NT2/D1 (cell line): ENCODE measurements at regions not wholly inside any gene's neighbourhood (a gene's known extent, or its start where the extent isn't known, plus 50 kb on each side); places are given as distances from the start of the nearest gene placed in this dataset.

ENCODE experiments used
- DNase-seq: peaks from one replicate; pipeline ENCODE4 v3.0.0-alpha.2; 2011; ENCODE audit warnings: low read depth, low spot score
- H3K27me3 ChIP-seq: 2 replicates; pipeline ENCODE4 v1.6.0; 2011; ENCODE audit warnings: mild to moderate bottlenecking; ENCODE audit not compliant: insufficient read length, insufficient read depth
- H3K36me3 ChIP-seq: 2 replicates; pipeline ENCODE4 v1.6.1; 2011; ENCODE audit warnings: mild to moderate bottlenecking, low read length, mixed read lengths; ENCODE audit not compliant: insufficient read depth, insufficient read length
- H3K4me1 ChIP-seq: 2 replicates; pipeline ENCODE4 v1.5.1; 2011; ENCODE audit not compliant: insufficient read depth, insufficient read length
- H3K4me3 ChIP-seq: 2 replicates; pipeline ENCODE4 v1.5.1; 2011; ENCODE audit warnings: low read depth; ENCODE audit not compliant: insufficient read length
- H3K9ac ChIP-seq: 2 replicates; pipeline ENCODE4 v1.6.0; 2011; ENCODE audit warnings: low read depth; ENCODE audit not compliant: insufficient read length
- H3K9me3 ChIP-seq: 2 replicates; pipeline ENCODE4 v1.5.1; 2011; ENCODE audit warnings: mild to moderate bottlenecking, low read length; ENCODE audit not compliant: insufficient read depth
- SUZ12 ChIP-seq: IDR thresholded peaks from 2 replicates; pipeline ENCODE4 v1.6.1; 2011; ENCODE audit not compliant: insufficient read length, insufficient read depth; ENCODE audit errors: extremely low read depth
- YY1 ChIP-seq: IDR thresholded peaks from 2 replicates; pipeline ENCODE4 v1.6.1; 2011; ENCODE audit not compliant: insufficient read length, insufficient read depth
- ZNF274 ChIP-seq: IDR thresholded peaks from 2 replicates; pipeline ENCODE4 v1.6.1; 2011; ENCODE audit warnings: mild to moderate bottlenecking, low read depth, low read length

- TF ChIP-seq YY1 = no peak
- no peak for TF ChIP-seq SUZ12
- TF ChIP-seq ZNF274 = no peak
- peak; percentile 74 for DNase-seq
Observed at GRCh38 chr4:140237616-140238350, 83.8 kb upstream of the MAML3 start.

DNA sequence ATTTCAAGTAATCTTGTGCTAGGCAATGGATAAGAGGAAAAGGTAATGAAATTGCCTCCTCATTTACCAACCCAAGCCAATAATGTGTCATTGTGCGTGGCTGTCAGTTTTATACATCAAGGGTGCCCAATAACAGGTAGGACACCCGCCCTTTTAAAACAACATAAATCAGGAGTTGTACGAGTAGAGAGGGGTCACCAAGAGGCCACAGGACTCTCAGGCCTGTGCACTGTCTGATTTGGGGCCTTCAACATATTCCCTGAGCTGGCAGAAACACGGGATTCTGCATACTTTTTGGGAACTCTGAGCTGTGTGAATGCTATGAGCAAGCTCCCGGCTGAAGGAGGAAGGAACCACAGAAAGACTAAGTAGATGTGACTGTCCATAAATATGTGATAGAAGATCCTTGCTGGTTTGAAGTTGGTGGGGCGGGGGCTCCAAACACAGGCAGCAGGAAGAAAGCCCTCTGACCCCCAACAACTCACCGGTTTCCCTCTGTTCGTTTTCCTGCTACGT, 82.7 kb upstream of the MAML3 start:
- Histone ChIP-seq H3K9me3 (no peaks in the 10 kb centered on the region), H3K36me3 (no peaks in the 10 kb centered on the region), H3K4me1 (peaks cover 9% of the 10 kb centered on the region), H3K9ac (no peak overlapping the region), H3K4me3 (no peak overlapping the region), H3K27me3 (no peaks in the 10 kb centered on the region)
- TF ChIP-seq YY1 (no peak), ZNF274 (no peak), SUZ12 (no peak)
- DNase-seq = no peak

More at GRCh38 chr4:140237616-140238350, 83.8 kb upstream of the MAML3 start:
- peaks cover 9% of the 10 kb centered on the region for H3K4me1 ChIP-seq
- peak overlapping the region; percentile 56 for H3K9ac ChIP-seq
- no peaks in the 10 kb centered on the region for H3K36me3 ChIP-seq
- H3K27me3 ChIP-seq = no peaks in the 10 kb centered on the region
- H3K9me3 ChIP-seq = no peaks in the 10 kb centered on the region
- no peak overlapping the region for H3K4me3 ChIP-seq

DNA sequence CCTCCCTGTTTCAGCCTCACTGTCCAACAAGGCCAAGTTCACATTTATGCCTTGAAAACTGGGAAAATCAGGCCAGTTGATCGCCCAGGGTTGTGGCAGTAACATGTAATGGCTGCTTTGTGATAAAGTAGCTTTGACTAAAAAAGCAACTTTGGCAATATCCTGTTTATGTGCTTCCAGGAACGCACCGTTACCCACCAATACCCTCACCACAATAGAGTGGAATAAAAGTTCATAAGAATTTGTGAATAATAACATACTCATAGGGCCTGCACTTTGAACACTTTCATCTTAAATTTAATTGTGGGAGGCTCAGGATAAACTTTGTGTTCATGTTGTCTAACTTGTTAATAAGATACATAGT, 80.7 kb upstream of the MAML3 start:
- Histone ChIP-seq H3K9me3 (no peaks in the 10 kb centered on the region), H3K4me1 (peaks cover 9% of the 10 kb centered on the region), H3K9ac (no peak overlapping the region), H3K27me3 (no peaks in the 10 kb centered on the region), H3K4me3 (no peak overlapping the region), H3K36me3 (no peaks in the 10 kb centered on the region)
- TF ChIP-seq YY1 (no peak), SUZ12 (no peak), ZNF274 (no peak)
- DNase-seq = no peak

GRCh38 chr4:140233791-140234696, 80.1 kb upstream of the MAML3 start:
- no peak for DNase-seq
- no peaks in the 10 kb centered on the region for H3K36me3 ChIP-seq
- H3K4me3 ChIP-seq = no peak overlapping the region
- H3K4me1 ChIP-seq = peaks cover 9% of the 10 kb centered on the region
- no peaks in the 10 kb centered on the region for H3K9me3 ChIP-seq
- no peak overlapping the region for H3K9ac ChIP-seq
- no peak for TF ChIP-seq ZNF274
- TF ChIP-seq SUZ12 = no peak
- no peak for TF ChIP-seq YY1
- H3K27me3 ChIP-seq = no peaks in the 10 kb centered on the region

DNA sequence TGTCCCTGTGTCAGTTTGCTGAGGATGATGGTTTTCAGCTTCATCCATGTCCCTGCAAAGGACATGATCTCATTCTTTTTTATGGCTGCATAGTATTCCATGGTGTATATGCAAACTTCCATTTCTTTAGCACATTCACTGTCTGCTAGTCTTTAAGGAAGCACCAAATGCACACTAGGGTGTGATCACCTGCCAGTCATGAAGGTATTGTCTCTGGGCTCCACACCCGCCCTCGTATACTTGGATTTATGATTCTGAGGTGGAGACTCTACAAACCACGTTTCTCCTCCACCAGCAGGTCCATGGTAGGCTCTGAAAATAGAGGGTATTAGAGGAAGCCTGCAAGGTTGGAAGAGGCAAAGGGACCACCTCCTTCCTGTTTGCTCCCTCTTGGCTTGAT, 75.9 kb upstream of the MAML3 start:
- no peak overlapping the region for H3K9ac ChIP-seq
- DNase-seq = no peak
- H3K4me3 ChIP-seq = no peak overlapping the region
- H3K4me1 ChIP-seq = no peaks in the 10 kb centered on the region
- TF ChIP-seq ZNF274 (no peak), YY1 (no peak), SUZ12 (no peak)
- no peaks in the 10 kb centered on the region for H3K36me3 ChIP-seq
- no peaks in the 10 kb centered on the region for H3K9me3 ChIP-seq
- H3K27me3 ChIP-seq = no peaks in the 10 kb centered on the region

DNA sequence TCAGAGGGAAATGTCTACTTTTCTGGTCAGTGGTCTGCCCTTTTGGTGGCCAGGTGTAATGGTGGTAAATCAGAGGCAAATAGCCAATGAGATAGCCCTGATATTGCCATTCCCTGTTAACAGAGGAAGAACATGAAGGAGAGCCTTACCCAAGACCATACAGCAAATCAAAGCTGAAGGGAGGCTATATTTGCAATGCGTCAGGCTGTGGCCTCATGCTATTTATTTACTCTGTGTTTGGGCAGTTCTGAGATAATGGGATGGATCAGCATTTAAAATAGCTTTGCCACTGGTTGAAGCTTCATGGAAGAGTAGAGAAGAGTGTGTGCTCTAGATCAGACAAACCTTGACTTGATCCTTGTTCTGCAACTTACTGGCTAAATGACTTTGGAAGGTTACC, 73.3 kb upstream of the MAML3 start:
- DNase-seq = no peak
- no peak overlapping the region for H3K9ac ChIP-seq
- no peaks in the 10 kb centered on the region for H3K27me3 ChIP-seq
- no peaks in the 10 kb centered on the region for H3K36me3 ChIP-seq
- H3K4me3 ChIP-seq = no peak overlapping the region
- no peaks in the 10 kb centered on the region for H3K4me1 ChIP-seq
- TF ChIP-seq YY1 (no peak), SUZ12 (no peak), ZNF274 (no peak)
- no peaks in the 10 kb centered on the region for H3K9me3 ChIP-seq

DNA sequence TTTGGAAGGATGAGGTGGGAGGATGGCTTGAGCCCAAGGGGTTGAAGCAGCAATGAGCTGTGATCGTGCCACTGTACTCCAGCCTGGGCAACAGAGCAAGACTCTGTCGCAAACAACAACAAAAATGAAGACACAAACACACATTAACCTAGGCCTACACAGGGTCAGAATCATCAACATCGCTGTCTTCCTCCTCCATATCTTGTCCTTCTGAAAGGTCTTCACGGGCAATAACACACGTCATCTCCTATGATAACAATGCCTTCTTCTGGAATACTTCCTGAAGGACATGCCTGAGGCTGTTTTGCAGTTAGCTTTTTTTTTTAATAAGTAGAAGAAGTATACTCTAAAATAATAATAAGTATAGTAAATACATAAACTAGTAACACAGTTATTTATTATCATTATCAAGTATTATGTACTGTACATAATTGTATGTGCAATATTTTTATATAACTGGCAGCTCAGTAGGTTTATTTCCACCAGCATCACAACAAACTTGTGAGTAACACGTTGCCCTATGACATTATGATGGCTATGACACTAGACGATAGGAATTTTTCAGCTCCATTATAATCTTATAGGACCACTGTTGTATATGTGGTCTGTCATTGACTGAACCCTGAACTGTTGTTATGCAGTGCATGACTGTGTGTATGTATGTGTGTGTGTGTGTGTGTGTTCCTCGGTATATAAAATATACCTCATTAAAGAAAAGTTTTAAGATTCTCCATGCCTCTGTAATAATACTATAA, 69.2 kb upstream of the MAML3 start:
- DNase-seq = no peak
- Histone ChIP-seq H3K4me1 (no peaks in the 10 kb centered on the region), H3K9ac (no peak overlapping the region), H3K9me3 (no peaks in the 10 kb centered on the region), H3K36me3 (no peaks in the 10 kb centered on the region), H3K4me3 (no peak overlapping the region), H3K27me3 (no peaks in the 10 kb centered on the region)
- TF ChIP-seq SUZ12 = no peak
- no peak for TF ChIP-seq YY1
- no peak for TF ChIP-seq ZNF274
